ENCODE measurements at regions not wholly inside any gene's neighbourhood (a gene's known extent, or its start where the extent isn't known, plus 50 kb on each side); places are given as distances from the start of the nearest gene placed in this dataset.

GRCh38 chr1:48080331-48081255 lies 83.4 kb upstream of the TRABD2B start:
- TF ChIP-seq POLR2A (IDR thresholded peaks at IDR 0.05; ENCODE audit: low read depth, low read length) (no peak), USF2 (IDR thresholded peaks at IDR 0.05; ENCODE audit: low read depth, low read length) (no peak), CTCF (conservative IDR thresholded peaks at IDR 0.05; ENCODE audit: low read depth, low read length) (no peak), SMC3 (IDR thresholded peaks at IDR 0.05; ENCODE audit: low read depth, low read length) (no peak), NFE2L2 (IDR thresholded peaks at IDR 0.05; ENCODE audit: low read depth, low read length) (no peak), RAD21 (IDR thresholded peaks at IDR 0.05; ENCODE audit: low read length) (no peak), ELK1 (IDR thresholded peaks at IDR 0.05; ENCODE audit: borderline replicate concordance, low read depth, low read length) (no peak), CEBPB (IDR thresholded peaks at IDR 0.05; ENCODE audit: low read depth, low read length) (no peak), RFX5 (IDR thresholded peaks at IDR 0.05; ENCODE audit: low read depth, low read length) (no peak), FOS (IDR thresholded peaks at IDR 0.05; ENCODE audit: low read depth, low read length) (no peak), RCOR1 (IDR thresholded peaks at IDR 0.05; ENCODE audit: insufficient replicate concordance, low read length) (no peak), BHLHE40 (IDR thresholded peaks at IDR 0.05; ENCODE audit: low read depth, low read length) (no peak)

All from IMR-90 (cell line).